ENCODE measurements at regions not wholly inside any gene's neighbourhood (a gene's known extent, or its start where the extent isn't known, plus 50 kb on each side); places are given as distances from the start of the nearest gene placed in this dataset.
"Not testable (repeated sequence)": the region's sequence is repeated elsewhere in the genome, so short reads cannot be mapped to it uniquely, and the experiment has no call there.

DNA sequence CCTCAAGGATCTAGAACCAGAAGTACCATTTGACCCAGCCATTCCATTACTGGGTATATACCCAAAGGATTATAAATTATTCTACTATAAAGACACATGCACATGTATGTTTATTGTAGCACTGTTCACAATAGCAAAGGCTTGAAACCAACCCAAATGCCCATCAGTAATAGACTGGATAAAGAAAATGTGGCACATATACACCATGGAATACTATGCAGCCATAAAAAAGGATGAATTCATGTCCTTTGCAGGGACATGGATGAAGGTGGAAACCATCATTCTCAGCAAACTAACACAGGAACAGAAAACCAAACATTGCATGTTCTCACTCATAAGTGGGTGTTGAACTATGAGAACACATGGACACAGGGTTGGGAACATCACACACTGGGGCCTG lies 317.6 kb downstream of the PRELID2 start:
- TF ChIP-seq, protein P1, sequence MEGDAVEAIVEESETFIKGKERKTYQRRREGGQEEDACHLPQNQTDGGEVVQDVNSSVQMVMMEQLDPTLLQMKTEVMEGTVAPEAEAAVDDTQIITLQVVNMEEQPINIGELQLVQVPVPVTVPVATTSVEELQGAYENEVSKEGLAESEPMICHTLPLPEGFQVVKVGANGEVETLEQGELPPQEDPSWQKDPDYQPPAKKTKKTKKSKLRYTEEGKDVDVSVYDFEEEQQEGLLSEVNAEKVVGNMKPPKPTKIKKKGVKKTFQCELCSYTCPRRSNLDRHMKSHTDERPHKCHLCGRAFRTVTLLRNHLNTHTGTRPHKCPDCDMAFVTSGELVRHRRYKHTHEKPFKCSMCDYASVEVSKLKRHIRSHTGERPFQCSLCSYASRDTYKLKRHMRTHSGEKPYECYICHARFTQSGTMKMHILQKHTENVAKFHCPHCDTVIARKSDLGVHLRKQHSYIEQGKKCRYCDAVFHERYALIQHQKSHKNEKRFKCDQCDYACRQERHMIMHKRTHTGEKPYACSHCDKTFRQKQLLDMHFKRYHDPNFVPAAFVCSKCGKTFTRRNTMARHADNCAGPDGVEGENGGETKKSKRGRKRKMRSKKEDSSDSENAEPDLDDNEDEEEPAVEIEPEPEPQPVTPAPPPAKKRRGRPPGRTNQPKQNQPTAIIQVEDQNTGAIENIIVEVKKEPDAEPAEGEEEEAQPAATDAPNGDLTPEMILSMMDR (IDR thresholded peaks at IDR 0.05; ENCODE audit: borderline replicate concordance, extremely low read depth, low read length, poor library complexity, severe bottlenecking) = not testable (repeated sequence)
- not testable (repeated sequence) for TF ChIP-seq EZH2 (IDR thresholded peaks at IDR 0.05; ENCODE audit: borderline replicate concordance, low read depth, low read length, severe bottlenecking)
